ENCODE measurements at regions not wholly inside any gene's neighbourhood (a gene's known extent, or its start where the extent isn't known, plus 50 kb on each side); places are given as distances from the start of the nearest gene placed in this dataset.

GRCh38 chr20:19821606-19822005 lies 63.5 kb downstream of the RIN2 start:
- TF ChIP-seq CTCF (IDR thresholded peaks at IDR 0.05; ENCODE audit: borderline replicate concordance, extremely low read depth, low read length, poor library complexity, severe bottlenecking) (no peak), EZH2 (IDR thresholded peaks at IDR 0.05; ENCODE audit: borderline replicate concordance, low read depth, low read length, severe bottlenecking) (no peak)

Measured in DND-41 (cell line).